ENCODE measurements at regions not wholly inside any gene's neighbourhood (a gene's known extent, or its start where the extent isn't known, plus 50 kb on each side); places are given as distances from the start of the nearest gene placed in this dataset.

DNA sequence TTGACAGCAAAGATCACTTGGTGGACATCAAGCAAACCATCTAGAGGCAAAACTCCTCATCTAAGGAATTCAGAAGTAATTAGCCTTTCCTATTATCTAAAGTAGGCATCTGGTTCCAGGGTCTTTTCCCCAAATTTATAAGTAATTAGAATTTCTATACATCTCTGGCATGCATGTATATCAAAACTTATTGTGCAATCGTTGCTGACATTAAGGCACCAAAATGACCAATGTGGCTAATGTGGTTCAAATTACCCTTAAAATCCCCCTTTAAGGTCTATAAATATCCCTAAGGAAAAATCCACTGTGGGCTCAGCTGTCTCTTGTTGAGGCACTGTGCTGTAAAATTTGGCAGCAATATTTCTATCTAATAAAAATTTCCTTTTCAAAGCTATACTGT lies 695.9 kb upstream of the LRRTM4 start:
- no peak for TF ChIP-seq CTCF (IDR thresholded peaks at IDR 0.05; ENCODE audit: low read depth, low read length)
- no peak for TF ChIP-seq MYC (IDR thresholded peaks at IDR 0.05; ENCODE audit: low read depth, low read length)
- no peak for TF ChIP-seq POLR2A (IDR thresholded peaks at IDR 0.05; ENCODE audit: extremely low read depth, insufficient read length)
- no peak for TF ChIP-seq MAX (IDR thresholded peaks at IDR 0.05; ENCODE audit: low read depth, low read length)

Measured in NB4 (cell line).